ENCODE measurements at regions not wholly inside any gene's neighbourhood (a gene's known extent, or its start where the extent isn't known, plus 50 kb on each side); places are given as distances from the start of the nearest gene placed in this dataset.

DNA sequence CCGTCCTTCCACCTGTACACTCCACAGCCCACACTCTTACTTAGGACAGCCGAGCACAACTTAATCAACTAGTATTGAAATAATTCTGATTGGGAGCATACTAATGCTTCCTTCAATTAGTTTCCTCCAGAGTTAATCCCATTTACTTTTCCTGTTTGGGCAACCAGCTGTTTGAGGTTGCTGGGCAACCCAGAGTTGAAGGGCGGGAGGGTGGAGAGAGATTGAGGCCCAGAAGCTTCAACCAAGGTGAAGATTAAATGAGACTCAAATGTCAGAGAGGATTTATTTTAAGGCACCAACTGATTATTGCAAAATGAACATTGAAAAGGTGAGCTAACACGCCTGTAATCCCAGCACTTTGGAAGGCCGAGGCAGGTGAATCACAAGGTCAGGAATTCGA lies 428.5 kb upstream of the SEMA6D start:
- Histone ChIP-seq H3K27ac (ENCODE audit: low read length, poor library complexity, severe bottlenecking) (no peak overlapping the region), H3K4me2 (ENCODE audit: low read length, poor library complexity, severe bottlenecking) (no peak overlapping the region), H3K23ac (ENCODE audit: low read length in 2 of 2) (no peak overlapping the region), H3K18ac (ENCODE audit: low read depth in 1 of 2, low read length in 2 of 2) (no peak overlapping the region), H3K27me3 (ENCODE audit: control insufficient read depth in 1 of 2, insufficient read depth in 1 of 2, low read length in 2 of 2) (no peaks in the 10 kb centered on the region), H3K9ac (ENCODE audit: low read length) (no peak overlapping the region), H3K4me1 (ENCODE audit: control insufficient read depth, insufficient read depth, low read depth, low read length) (no peaks in the 10 kb centered on the region), H2BK120ac (ENCODE audit: low read depth, low read length) (no peak overlapping the region), H4K8ac (ENCODE audit: low read length) (no peak overlapping the region), H3K4me3 (ENCODE audit: insufficient read depth in 1 of 2, low read depth in 1 of 2, low read length in 2 of 2) (no peak overlapping the region), H2AFZ (ENCODE audit: low read depth, low read length) (no peak overlapping the region), H2BK15ac (ENCODE audit: low read depth, poor library complexity, severe bottlenecking) (no peak overlapping the region), H3K79me1 (replicated peaks; ENCODE audit: low read length, poor library complexity, severe bottlenecking) (no peaks in the 10 kb centered on the region), H4K91ac (ENCODE audit: low read length) (no peak overlapping the region), H2BK12ac (ENCODE audit: low read length in 2 of 2) (no peak overlapping the region), H3K14ac (ENCODE audit: low read length in 2 of 2) (no peak overlapping the region), H2AK5ac (ENCODE audit: low read length, severe bottlenecking) (no peak overlapping the region), H3K36me3 (ENCODE audit: control insufficient read depth in 1 of 2, insufficient read depth in 2 of 2, low read depth in 1 of 2, low read length in 2 of 2) (no peaks in the 10 kb centered on the region), H3K9me3 (ENCODE audit: control insufficient read depth, low read length) (peaks cover 6% of the 10 kb centered on the region), H3K4ac (ENCODE audit: low read depth in 1 of 2, low read length in 2 of 2) (no peak overlapping the region), H2BK5ac (ENCODE audit: low read depth, low read length, poor library complexity, severe bottlenecking) (no peak overlapping the region)
- 88% methylated on average over 6 of the region's 6 CpGs for WGBS
- no peak for DNase-seq

GRCh38 chr15:47289656-47290055 lies 427.6 kb upstream of the SEMA6D start:
- no peaks in the 10 kb centered on the region for H3K4me1 ChIP-seq (ENCODE audit: control insufficient read depth, insufficient read depth, low read depth, low read length)
- no peak for DNase-seq
- H3K9me3 ChIP-seq (ENCODE audit: control insufficient read depth, low read length): peaks cover 6% of the 10 kb centered on the region
- no peak overlapping the region for H4K91ac ChIP-seq (ENCODE audit: low read length)
- no peak overlapping the region for H2BK120ac ChIP-seq (ENCODE audit: low read depth, low read length)
- no peak overlapping the region for H3K4ac ChIP-seq (ENCODE audit: low read depth in 1 of 2, low read length in 2 of 2)
- no peaks in the 10 kb centered on the region for H3K36me3 ChIP-seq (ENCODE audit: control insufficient read depth in 1 of 2, insufficient read depth in 2 of 2, low read depth in 1 of 2, low read length in 2 of 2)
- H2AK5ac ChIP-seq (ENCODE audit: low read length, severe bottlenecking): no peak overlapping the region
- H4K8ac ChIP-seq (ENCODE audit: low read length): no peak overlapping the region
- WGBS: 90% methylated on average over 2 of the region's 2 CpGs
- no peaks in the 10 kb centered on the region for H3K79me1 ChIP-seq (replicated peaks; ENCODE audit: low read length, poor library complexity, severe bottlenecking)
- no peak overlapping the region for H3K4me2 ChIP-seq (ENCODE audit: low read length, poor library complexity, severe bottlenecking)
- H3K18ac ChIP-seq (ENCODE audit: low read depth in 1 of 2, low read length in 2 of 2): no peak overlapping the region
- H3K4me3 ChIP-seq (ENCODE audit: insufficient read depth in 1 of 2, low read depth in 1 of 2, low read length in 2 of 2): no peak overlapping the region
- H3K27ac ChIP-seq (ENCODE audit: low read length, poor library complexity, severe bottlenecking): no peak overlapping the region
- H2AFZ ChIP-seq (ENCODE audit: low read depth, low read length): no peak overlapping the region
- no peak overlapping the region for H3K14ac ChIP-seq (ENCODE audit: low read length in 2 of 2)
- H3K27me3 ChIP-seq (ENCODE audit: control insufficient read depth in 1 of 2, insufficient read depth in 1 of 2, low read length in 2 of 2): no peaks in the 10 kb centered on the region
- H2BK12ac ChIP-seq (ENCODE audit: low read length in 2 of 2): no peak overlapping the region
- no peak overlapping the region for H2BK5ac ChIP-seq (ENCODE audit: low read depth, low read length, poor library complexity, severe bottlenecking)
- H2BK15ac ChIP-seq (ENCODE audit: low read depth, poor library complexity, severe bottlenecking): no peak overlapping the region
- H3K23ac ChIP-seq (ENCODE audit: low read length in 2 of 2): no peak overlapping the region
- no peak overlapping the region for H3K9ac ChIP-seq (ENCODE audit: low read length)

- H3K79me1 ChIP-seq (replicated peaks; ENCODE audit: low read length, poor library complexity, severe bottlenecking): no peaks in the 10 kb centered on the region
- no peak overlapping the region for H3K9ac ChIP-seq (ENCODE audit: low read length)
- H3K4me2 ChIP-seq (ENCODE audit: low read length, poor library complexity, severe bottlenecking): no peak overlapping the region
- no peak for DNase-seq
- H3K4ac ChIP-seq (ENCODE audit: low read depth in 1 of 2, low read length in 2 of 2): no peak overlapping the region
- H2AK5ac ChIP-seq (ENCODE audit: low read length, severe bottlenecking): no peak overlapping the region
- H3K18ac ChIP-seq (ENCODE audit: low read depth in 1 of 2, low read length in 2 of 2): no peak overlapping the region
- H3K23ac ChIP-seq (ENCODE audit: low read length in 2 of 2): no peak overlapping the region
- H4K8ac ChIP-seq (ENCODE audit: low read length): no peak overlapping the region
- no peaks in the 10 kb centered on the region for H3K4me1 ChIP-seq (ENCODE audit: control insufficient read depth, insufficient read depth, low read depth, low read length)
- no peak overlapping the region for H3K27ac ChIP-seq (ENCODE audit: low read length, poor library complexity, severe bottlenecking)
- H2AFZ ChIP-seq (ENCODE audit: low read depth, low read length): no peak overlapping the region
- H4K91ac ChIP-seq (ENCODE audit: low read length): no peak overlapping the region
- no peak overlapping the region for H2BK120ac ChIP-seq (ENCODE audit: low read depth, low read length)
- no peak overlapping the region for H2BK5ac ChIP-seq (ENCODE audit: low read depth, low read length, poor library complexity, severe bottlenecking)
- WGBS: no CpG with 5 or more reads among the region's 2 CpGs
- H3K14ac ChIP-seq (ENCODE audit: low read length in 2 of 2): no peak overlapping the region
- H2BK12ac ChIP-seq (ENCODE audit: low read length in 2 of 2): no peak overlapping the region
- peaks cover 6% of the 10 kb centered on the region for H3K9me3 ChIP-seq (ENCODE audit: control insufficient read depth, low read length)
- H2BK15ac ChIP-seq (ENCODE audit: low read depth, poor library complexity, severe bottlenecking): no peak overlapping the region
- H3K27me3 ChIP-seq (ENCODE audit: control insufficient read depth in 1 of 2, insufficient read depth in 1 of 2, low read length in 2 of 2): no peaks in the 10 kb centered on the region
- no peak overlapping the region for H3K4me3 ChIP-seq (ENCODE audit: insufficient read depth in 1 of 2, low read depth in 1 of 2, low read length in 2 of 2)
- no peaks in the 10 kb centered on the region for H3K36me3 ChIP-seq (ENCODE audit: control insufficient read depth in 1 of 2, insufficient read depth in 2 of 2, low read depth in 1 of 2, low read length in 2 of 2)
Observed at GRCh38 chr15:47291767-47292166, 425.5 kb upstream of the SEMA6D start.

DNA sequence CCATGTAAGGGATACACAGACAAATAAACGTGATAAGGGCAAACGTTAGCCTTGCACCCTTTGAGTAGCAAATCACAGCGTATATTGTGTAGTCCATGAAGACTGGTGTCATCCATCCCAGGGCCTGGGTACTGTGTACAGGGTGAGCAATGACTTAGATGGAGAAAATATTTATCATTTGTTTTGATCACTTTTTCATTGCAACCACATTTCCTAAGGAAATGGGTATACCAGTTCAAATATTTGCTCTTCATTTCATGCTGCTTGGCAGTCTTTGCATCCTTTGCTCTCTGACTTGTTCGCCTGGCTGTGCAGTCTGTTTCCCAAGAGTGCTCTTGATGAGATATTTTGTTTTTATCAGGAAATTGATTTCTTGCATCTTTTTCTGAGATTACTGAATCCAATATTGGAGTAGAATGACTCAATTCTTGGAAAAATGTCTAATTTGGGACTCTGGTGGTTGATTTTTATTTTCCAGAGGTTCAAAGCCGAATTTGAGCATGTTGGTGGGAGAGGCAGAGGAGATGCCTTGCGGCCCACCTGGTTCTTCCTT lies 424.6 kb upstream of the SEMA6D start:
- H3K27ac ChIP-seq (ENCODE audit: low read length, poor library complexity, severe bottlenecking): no peak overlapping the region
- H2BK15ac ChIP-seq (ENCODE audit: low read depth, poor library complexity, severe bottlenecking): no peak overlapping the region
- no peak for DNase-seq
- H4K91ac ChIP-seq (ENCODE audit: low read length): peak overlapping the region; percentile 72
- H2AK5ac ChIP-seq (ENCODE audit: low read length, severe bottlenecking): no peak overlapping the region
- H4K8ac ChIP-seq (ENCODE audit: low read length): no peak overlapping the region
- no peak overlapping the region for H2AFZ ChIP-seq (ENCODE audit: low read depth, low read length)
- no peak overlapping the region for H3K14ac ChIP-seq (ENCODE audit: low read length in 2 of 2)
- no peak overlapping the region for H3K4me2 ChIP-seq (ENCODE audit: low read length, poor library complexity, severe bottlenecking)
- H3K27me3 ChIP-seq (ENCODE audit: control insufficient read depth in 1 of 2, insufficient read depth in 1 of 2, low read length in 2 of 2): no peaks in the 10 kb centered on the region
- no peaks in the 10 kb centered on the region for H3K36me3 ChIP-seq (ENCODE audit: control insufficient read depth in 1 of 2, insufficient read depth in 2 of 2, low read depth in 1 of 2, low read length in 2 of 2)
- no peak overlapping the region for H2BK120ac ChIP-seq (ENCODE audit: low read depth, low read length)
- H2BK12ac ChIP-seq (ENCODE audit: low read length in 2 of 2): no peak overlapping the region
- no peaks in the 10 kb centered on the region for H3K79me1 ChIP-seq (replicated peaks; ENCODE audit: low read length, poor library complexity, severe bottlenecking)
- peak overlapping the region in 1 of 2 experiments; percentile 49 for H3K18ac ChIP-seq (ENCODE audit: low read depth in 1 of 2, low read length in 2 of 2)
- no peak overlapping the region for H3K4me3 ChIP-seq (ENCODE audit: insufficient read depth in 1 of 2, low read depth in 1 of 2, low read length in 2 of 2)
- 89% methylated on average over 6 of the region's 6 CpGs for WGBS
- no peak overlapping the region for H3K23ac ChIP-seq (ENCODE audit: low read length in 2 of 2)
- H3K9ac ChIP-seq (ENCODE audit: low read length): no peak overlapping the region
- no peaks in the 10 kb centered on the region for H3K9me3 ChIP-seq (ENCODE audit: control insufficient read depth, low read length)
- no peaks in the 10 kb centered on the region for H3K4me1 ChIP-seq (ENCODE audit: control insufficient read depth, insufficient read depth, low read depth, low read length)
- no peak overlapping the region for H2BK5ac ChIP-seq (ENCODE audit: low read depth, low read length, poor library complexity, severe bottlenecking)
- H3K4ac ChIP-seq (ENCODE audit: low read depth in 1 of 2, low read length in 2 of 2): no peak overlapping the region
